ENCODE measurements at regions not wholly inside any gene's neighbourhood (a gene's known extent, or its start where the extent isn't known, plus 50 kb on each side); places are given as distances from the start of the nearest gene placed in this dataset.

GRCh38 chr12:65769880-65770279 is 54.4 kb upstream of the HMGA2 start:
- no peak for TF ChIP-seq CTCF (IDR thresholded peaks at IDR 0.05)
- no peak for TF ChIP-seq POLR2A (IDR thresholded peaks at IDR 0.05)
